ENCODE measurements at regions not wholly inside any gene's neighbourhood (a gene's known extent, or its start where the extent isn't known, plus 50 kb on each side); places are given as distances from the start of the nearest gene placed in this dataset.

GRCh38 chr5:21686706-21687105, 1166.4 kb downstream of the CDH12 start:
- no peaks in the 10 kb centered on the region for H3K36me3 ChIP-seq
- H3K27me3 ChIP-seq = no peaks in the 10 kb centered on the region
- H3K9me3 ChIP-seq = no peaks in the 10 kb centered on the region
- H3K27ac ChIP-seq = no peak overlapping the region
- intact Hi-C loops (cut with DNase I; ENCODE audit: low total_unique reads) (no loop called here), in situ Hi-C loops (cut with MboI; ENCODE audit: low pct_ligation_motif_present in 1 of 4, low pct_unique_long_range_greater_than_20kb in 1 of 4, low sequenced_read_pairs in 3 of 4) (no loop called here)
- H3K4me3 ChIP-seq = no peak overlapping the region
- 80 to 86% methylated on average over 4 of the region's 4 CpGs for WGBS, 2 donors (ENCODE audit: low coverage in 1 of 2)
- no peaks in the 10 kb centered on the region for H3K4me1 ChIP-seq
- no peak for TF ChIP-seq EP300 (IDR thresholded peaks at IDR 0.05; ENCODE audit: low read depth)
- TF ChIP-seq POLR2AphosphoS5 (IDR thresholded peaks at IDR 0.05) = no peak
- no peak for TF ChIP-seq POLR2A (IDR thresholded peaks at IDR 0.05)
- TF ChIP-seq, protein P1, sequence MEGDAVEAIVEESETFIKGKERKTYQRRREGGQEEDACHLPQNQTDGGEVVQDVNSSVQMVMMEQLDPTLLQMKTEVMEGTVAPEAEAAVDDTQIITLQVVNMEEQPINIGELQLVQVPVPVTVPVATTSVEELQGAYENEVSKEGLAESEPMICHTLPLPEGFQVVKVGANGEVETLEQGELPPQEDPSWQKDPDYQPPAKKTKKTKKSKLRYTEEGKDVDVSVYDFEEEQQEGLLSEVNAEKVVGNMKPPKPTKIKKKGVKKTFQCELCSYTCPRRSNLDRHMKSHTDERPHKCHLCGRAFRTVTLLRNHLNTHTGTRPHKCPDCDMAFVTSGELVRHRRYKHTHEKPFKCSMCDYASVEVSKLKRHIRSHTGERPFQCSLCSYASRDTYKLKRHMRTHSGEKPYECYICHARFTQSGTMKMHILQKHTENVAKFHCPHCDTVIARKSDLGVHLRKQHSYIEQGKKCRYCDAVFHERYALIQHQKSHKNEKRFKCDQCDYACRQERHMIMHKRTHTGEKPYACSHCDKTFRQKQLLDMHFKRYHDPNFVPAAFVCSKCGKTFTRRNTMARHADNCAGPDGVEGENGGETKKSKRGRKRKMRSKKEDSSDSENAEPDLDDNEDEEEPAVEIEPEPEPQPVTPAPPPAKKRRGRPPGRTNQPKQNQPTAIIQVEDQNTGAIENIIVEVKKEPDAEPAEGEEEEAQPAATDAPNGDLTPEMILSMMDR (IDR thresholded peaks at IDR 0.05) = no peak
- DNase-seq = no peak

DNA sequence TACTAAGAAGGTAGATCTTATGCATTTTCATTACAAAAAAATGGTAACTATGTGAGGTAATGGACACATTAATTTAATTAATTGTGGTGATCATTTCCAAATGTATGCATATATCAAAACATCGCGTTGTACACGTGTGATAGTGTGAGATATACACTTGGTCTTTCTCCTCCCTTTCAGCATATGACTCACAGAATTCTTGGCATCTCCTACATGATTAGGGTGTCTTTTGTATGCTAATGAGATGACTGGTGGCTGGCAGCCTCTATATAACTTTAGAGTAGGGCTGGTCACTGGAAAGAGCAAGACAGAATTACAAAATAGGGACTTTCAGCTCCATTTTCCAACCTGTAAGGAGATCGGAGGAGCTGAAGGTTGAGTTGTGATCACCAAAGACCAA, 1167.6 kb downstream of the CDH12 start:
- intact Hi-C loops (cut with DNase I; ENCODE audit: low total_unique reads) = no loop called here
- H3K4me3 ChIP-seq = no peak overlapping the region
- no peaks in the 10 kb centered on the region for H3K36me3 ChIP-seq
- no peaks in the 10 kb centered on the region for H3K9me3 ChIP-seq
- H3K4me1 ChIP-seq = no peaks in the 10 kb centered on the region
- no peaks in the 10 kb centered on the region for H3K27me3 ChIP-seq
- in situ Hi-C loops (cut with MboI; ENCODE audit: low pct_ligation_motif_present in 1 of 4, low pct_unique_long_range_greater_than_20kb in 1 of 4, low sequenced_read_pairs in 3 of 4) = no loop called here
- TF ChIP-seq POLR2AphosphoS5 (IDR thresholded peaks at IDR 0.05) = no peak
- TF ChIP-seq, protein P1 (IDR thresholded peaks at IDR 0.05) = no peak
- no peak for TF ChIP-seq POLR2A (IDR thresholded peaks at IDR 0.05)
- TF ChIP-seq EP300 (IDR thresholded peaks at IDR 0.05; ENCODE audit: low read depth) = no peak
- DNase-seq = no peak
- no peak overlapping the region for H3K27ac ChIP-seq
- WGBS, 2 donors (ENCODE audit: low coverage in 1 of 2) = 88 to 90% methylated on average over 4 of the region's 4 CpGs

GRCh38 chr5:21684992-21685391, 1168.2 kb downstream of the CDH12 start:
- WGBS, 2 donors (ENCODE audit: low coverage in 1 of 2) = 14% methylated on average over 1 of the region's 1 CpG; no CpG with 5 or more reads in 1 of the 2 donors
- DNase-seq = no peak
- no peaks in the 10 kb centered on the region for H3K36me3 ChIP-seq
- H3K27me3 ChIP-seq = no peaks in the 10 kb centered on the region
- in situ Hi-C loops (cut with MboI; ENCODE audit: low pct_ligation_motif_present in 1 of 4, low pct_unique_long_range_greater_than_20kb in 1 of 4, low sequenced_read_pairs in 3 of 4) (no loop called here), intact Hi-C loops (cut with DNase I; ENCODE audit: low total_unique reads) (no loop called here)
- no peaks in the 10 kb centered on the region for H3K9me3 ChIP-seq
- no peaks in the 10 kb centered on the region for H3K4me1 ChIP-seq
- H3K4me3 ChIP-seq = no peak overlapping the region
- no peak overlapping the region for H3K27ac ChIP-seq
- TF ChIP-seq POLR2AphosphoS5 (IDR thresholded peaks at IDR 0.05) (no peak), EP300 (IDR thresholded peaks at IDR 0.05; ENCODE audit: low read depth) (no peak), POLR2A (IDR thresholded peaks at IDR 0.05) (no peak)
- TF ChIP-seq, protein P1 (IDR thresholded peaks at IDR 0.05) = no peak

DNA sequence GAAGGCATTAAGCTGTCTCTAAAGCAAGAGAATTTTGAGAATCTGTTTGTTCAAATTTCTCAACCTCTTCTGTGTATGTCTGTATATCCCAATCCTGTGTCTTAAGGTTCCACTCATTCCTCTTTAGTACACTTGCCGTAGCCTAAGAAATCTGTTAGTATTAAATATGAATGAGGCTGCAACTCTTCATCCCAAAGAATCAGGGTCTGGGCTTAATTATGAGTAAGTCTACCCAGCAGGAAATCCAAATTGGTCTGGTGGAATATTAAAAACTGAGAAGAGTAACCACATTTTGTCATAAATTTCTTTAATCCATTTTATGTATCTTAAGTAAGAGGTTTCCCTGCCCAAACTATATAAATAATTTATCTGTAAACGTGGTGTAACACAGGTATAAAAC, 1171.2 kb downstream of the CDH12 start:
- in situ Hi-C loops (cut with MboI; ENCODE audit: low pct_ligation_motif_present in 1 of 4, low pct_unique_long_range_greater_than_20kb in 1 of 4, low sequenced_read_pairs in 3 of 4) = no loop called here
- intact Hi-C loops (cut with DNase I; ENCODE audit: low total_unique reads) = no loop called here
- H3K27ac ChIP-seq = no peak overlapping the region
- H3K36me3 ChIP-seq = no peaks in the 10 kb centered on the region
- no peaks in the 10 kb centered on the region for H3K4me1 ChIP-seq
- H3K27me3 ChIP-seq = no peaks in the 10 kb centered on the region
- no peak overlapping the region for H3K4me3 ChIP-seq
- no peaks in the 10 kb centered on the region for H3K9me3 ChIP-seq
- TF ChIP-seq EP300 (IDR thresholded peaks at IDR 0.05; ENCODE audit: low read depth) (no peak), POLR2AphosphoS5 (IDR thresholded peaks at IDR 0.05) (no peak), POLR2A (IDR thresholded peaks at IDR 0.05) (no peak)
- TF ChIP-seq, protein P1 (IDR thresholded peaks at IDR 0.05) = no peak
- 46 to 52% methylated on average over 2 of the region's 2 CpGs for WGBS, 2 donors (ENCODE audit: low coverage in 1 of 2)
- no peak for DNase-seq

Measured in transverse colon (tissue), 4 donors.